ENCODE measurements at regions not wholly inside any gene's neighbourhood (a gene's known extent, or its start where the extent isn't known, plus 50 kb on each side); places are given as distances from the start of the nearest gene placed in this dataset.
"Not testable (repeated sequence)": the region's sequence is repeated elsewhere in the genome, so short reads cannot be mapped to it uniquely, and the experiment has no call there.

- DNase-seq (ENCODE audit: low read depth in 2 of 2) = no peak
- H3K4me3 ChIP-seq (replicated peaks in 1 of 2; ENCODE audit: low read depth in 2 of 2, low read length in 2 of 2) = no peak overlapping the region
- TF ChIP-seq CTCF (IDR thresholded peaks at IDR 0.05; ENCODE audit: low read depth, low read length) = no peak
Measured at GRCh38 chr6:81130061-81130460, 622.4 kb downstream of the TENT5A start.

- H3K4me3 ChIP-seq (replicated peaks in 1 of 2; ENCODE audit: low read depth in 2 of 2, low read length in 2 of 2) = no peak overlapping the region
- TF ChIP-seq CTCF (IDR thresholded peaks at IDR 0.05; ENCODE audit: low read depth, low read length) = no peak
- no peak for DNase-seq (ENCODE audit: low read depth in 2 of 2)
Measured at GRCh38 chr6:81128671-81129070, 623.8 kb downstream of the TENT5A start.

GRCh38 chr6:81126150-81126549 is 626.3 kb downstream of the TENT5A start:
- no peak overlapping the region for H3K4me3 ChIP-seq (replicated peaks in 1 of 2; ENCODE audit: low read depth in 2 of 2, low read length in 2 of 2)
- no peak for TF ChIP-seq CTCF (IDR thresholded peaks at IDR 0.05; ENCODE audit: low read depth, low read length)
- DNase-seq (ENCODE audit: low read depth in 2 of 2) = peak in 1 of 2 donors; percentile 5

GRCh38 chr6:81120280-81120679 is 632.2 kb downstream of the TENT5A start:
- no peak for TF ChIP-seq CTCF (IDR thresholded peaks at IDR 0.05; ENCODE audit: low read depth, low read length)
- no peak for DNase-seq (ENCODE audit: low read depth in 2 of 2)
- H3K4me3 ChIP-seq (replicated peaks in 1 of 2; ENCODE audit: low read depth in 2 of 2, low read length in 2 of 2) = no peak overlapping the region

- DNase-seq (ENCODE audit: low read depth in 2 of 2) = peak in 1 of 2 donors; percentile 9
- peak; percentile 5 for TF ChIP-seq CTCF (IDR thresholded peaks at IDR 0.05; ENCODE audit: low read depth, low read length)
- no peak overlapping the region for H3K4me3 ChIP-seq (replicated peaks in 1 of 2; ENCODE audit: low read depth in 2 of 2, low read length in 2 of 2)
Measured at GRCh38 chr6:81105998-81106397, 646.5 kb downstream of the TENT5A start.

GRCh38 chr6:81098109-81098814 is 654.2 kb downstream of the TENT5A start:
- no peak for TF ChIP-seq CTCF (IDR thresholded peaks at IDR 0.05; ENCODE audit: low read depth, low read length)
- no peak for DNase-seq (ENCODE audit: low read depth in 2 of 2)
- no peak overlapping the region for H3K4me3 ChIP-seq (replicated peaks in 1 of 2; ENCODE audit: low read depth in 2 of 2, low read length in 2 of 2)

GRCh38 chr6:81096464-81096863 is 656.0 kb downstream of the TENT5A start:
- not testable (repeated sequence) for DNase-seq (ENCODE audit: low read depth in 2 of 2); H3K4me3 ChIP-seq (replicated peaks in 1 of 2; ENCODE audit: low read depth in 2 of 2, low read length in 2 of 2)

Data from cardiac fibroblast (primary cell).